Endothelial cell (in vitro differentiated cells): ENCODE measurements at regions not wholly inside any gene's neighbourhood (a gene's known extent, or its start where the extent isn't known, plus 50 kb on each side); places are given as distances from the start of the nearest gene placed in this dataset.
A peak's percentile ranks its signal among the peaks of the same experiment; 100 is the strongest.

Source experiments
- DNase-seq: peaks from one replicate; pipeline ENCODE4 v3.0.0; 2021; ENCODE audit warnings: low spot score
- H3K27ac Mint-ChIP-seq: one replicate; pipeline ENCODE4 v1.8.0; 2021; ENCODE audit warnings: mixed read lengths, inconsistent platforms; ENCODE audit not compliant: unreplicated experiment
- H3K27me3 Mint-ChIP-seq: one replicate; pipeline ENCODE4 v1.8.0; 2021; ENCODE audit warnings: mild to moderate bottlenecking, moderate library complexity, mixed read lengths, inconsistent platforms; ENCODE audit not compliant: unreplicated experiment
- H3K36me3 Mint-ChIP-seq: one replicate; pipeline ENCODE4 v1.8.0; 2021; ENCODE audit warnings: mild to moderate bottlenecking, low read depth, mixed read lengths, inconsistent platforms; ENCODE audit not compliant: unreplicated experiment
- H3K4me1 Mint-ChIP-seq: one replicate; pipeline ENCODE4 v1.8.0; 2021; ENCODE audit warnings: mild to moderate bottlenecking, mixed read lengths, inconsistent platforms; ENCODE audit not compliant: unreplicated experiment
- H3K4me3 Mint-ChIP-seq: one replicate; pipeline ENCODE4 v1.8.0; 2021; ENCODE audit warnings: mild to moderate bottlenecking, mixed read lengths, inconsistent platforms; ENCODE audit not compliant: unreplicated experiment
- H3K9me3 Mint-ChIP-seq: one replicate; pipeline ENCODE4 v1.8.0; 2021; ENCODE audit warnings: mixed read lengths, inconsistent platforms; ENCODE audit not compliant: unreplicated experiment
- CTCF ChIP-seq: fragments of 200-600 bp; sonication (generic); IDR thresholded peaks from one replicate; pipeline ENCODE4 v1.5.0; 2021; ENCODE audit warnings: antibody characterized with exemption; ENCODE audit not compliant: unreplicated experiment

DNA sequence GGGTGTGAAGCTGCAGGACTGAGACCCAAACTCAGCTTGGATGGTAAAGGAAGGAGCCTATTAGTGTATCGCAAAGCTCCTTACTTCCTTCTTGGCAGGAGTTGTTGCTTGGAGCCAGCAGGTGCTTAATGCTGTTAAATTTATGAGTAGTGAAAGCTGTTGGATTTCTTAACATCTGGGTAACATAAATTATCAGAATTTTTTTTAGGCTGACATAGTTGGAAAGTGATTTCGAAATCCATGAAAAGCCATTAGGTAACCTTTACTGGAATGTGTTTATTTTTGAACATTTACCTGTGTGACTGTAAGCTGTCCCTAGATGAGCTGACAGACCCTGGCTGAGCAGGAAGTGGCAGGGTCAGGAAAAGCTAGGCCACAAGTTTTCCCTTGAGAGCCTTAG lies 470.4 kb upstream of the SLC35B3 start:
- Mint-ChIP-seq H3K4me3 (no peak overlapping the region), H3K27ac (no peak overlapping the region), H3K27me3 (no peaks in the 10 kb centered on the region), H3K36me3 (no peaks in the 10 kb centered on the region), H3K4me1 (peaks cover 2% of the 10 kb centered on the region), H3K9me3 (no peaks in the 10 kb centered on the region)
- no peak for TF ChIP-seq CTCF
- no peak for DNase-seq

DNA sequence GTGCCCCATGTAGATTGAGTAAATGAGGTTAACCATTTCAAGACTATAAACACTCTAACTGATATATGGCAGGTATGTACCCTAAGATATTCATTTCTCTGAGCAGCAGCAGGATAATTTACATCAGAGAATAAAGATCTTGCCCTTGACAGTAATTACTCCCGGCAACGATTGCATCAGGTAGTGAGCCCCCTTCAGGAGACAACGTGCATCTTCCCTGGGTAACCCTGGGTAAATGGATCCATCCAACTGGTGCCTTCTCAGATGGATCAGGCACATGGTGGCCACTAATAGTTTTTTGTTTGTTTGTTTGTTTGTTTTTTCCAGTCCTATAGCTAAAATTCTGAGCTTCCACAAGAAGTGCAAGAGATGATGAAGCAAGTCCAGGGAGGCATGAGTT lies 469.4 kb upstream of the SLC35B3 start:
- peak; percentile 35 for TF ChIP-seq CTCF
- Mint-ChIP-seq H3K4me1 (peaks cover 2% of the 10 kb centered on the region), H3K4me3 (no peak overlapping the region), H3K27me3 (no peaks in the 10 kb centered on the region), H3K27ac (no peak overlapping the region), H3K36me3 (no peaks in the 10 kb centered on the region), H3K9me3 (no peaks in the 10 kb centered on the region)
- DNase-seq = no peak

DNA sequence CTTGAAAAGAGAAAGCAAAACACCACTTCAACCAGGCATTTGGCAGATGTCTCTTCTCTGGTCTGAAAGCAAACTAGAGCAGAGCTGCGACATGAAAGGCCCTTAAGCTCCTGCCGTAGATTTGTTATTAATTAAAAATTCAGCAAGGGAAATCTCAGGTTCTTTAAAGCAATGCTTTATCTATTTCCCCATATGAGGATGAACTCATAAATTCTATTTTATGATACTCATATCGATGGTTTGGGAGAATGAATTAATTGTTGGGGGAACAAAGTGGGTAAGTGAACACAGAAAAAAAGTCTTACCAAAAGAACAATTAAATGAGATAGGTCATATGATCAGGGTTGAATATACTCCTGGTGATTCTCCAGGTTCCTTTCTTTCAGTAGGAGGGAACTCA lies 464.7 kb upstream of the SLC35B3 start:
- DNase-seq = no peak
- H3K4me3 Mint-ChIP-seq = no peak overlapping the region
- no peak overlapping the region for H3K27ac Mint-ChIP-seq
- no peak for TF ChIP-seq CTCF
- H3K9me3 Mint-ChIP-seq = no peaks in the 10 kb centered on the region
- H3K4me1 Mint-ChIP-seq = peaks cover 2% of the 10 kb centered on the region
- H3K27me3 Mint-ChIP-seq = no peaks in the 10 kb centered on the region
- H3K36me3 Mint-ChIP-seq = no peaks in the 10 kb centered on the region

DNA sequence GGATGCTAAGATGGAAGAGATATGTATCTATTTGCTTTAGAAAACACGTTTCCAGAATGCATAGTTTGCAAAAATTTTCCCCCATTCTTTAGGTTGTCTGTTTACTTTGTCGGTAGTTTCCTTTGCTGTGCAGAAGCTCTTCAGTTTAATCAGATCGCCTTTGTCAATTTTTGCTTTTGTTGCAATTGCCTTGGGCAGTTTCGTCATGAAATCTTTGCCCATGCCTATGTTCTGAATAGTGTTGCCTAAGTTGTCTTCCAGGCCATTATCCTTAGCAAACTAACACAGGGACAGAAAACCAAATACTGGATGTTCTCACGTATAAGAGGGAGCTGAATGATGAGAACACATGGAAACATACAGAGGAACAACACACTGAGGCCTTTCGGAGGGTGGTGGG lies 454.2 kb upstream of the SLC35B3 start:
- Mint-ChIP-seq H3K27ac (no peak overlapping the region), H3K9me3 (no peaks in the 10 kb centered on the region), H3K4me3 (no peak overlapping the region), H3K4me1 (no peaks in the 10 kb centered on the region), H3K27me3 (no peaks in the 10 kb centered on the region), H3K36me3 (no peaks in the 10 kb centered on the region)
- DNase-seq = no peak
- no peak for TF ChIP-seq CTCF

DNA sequence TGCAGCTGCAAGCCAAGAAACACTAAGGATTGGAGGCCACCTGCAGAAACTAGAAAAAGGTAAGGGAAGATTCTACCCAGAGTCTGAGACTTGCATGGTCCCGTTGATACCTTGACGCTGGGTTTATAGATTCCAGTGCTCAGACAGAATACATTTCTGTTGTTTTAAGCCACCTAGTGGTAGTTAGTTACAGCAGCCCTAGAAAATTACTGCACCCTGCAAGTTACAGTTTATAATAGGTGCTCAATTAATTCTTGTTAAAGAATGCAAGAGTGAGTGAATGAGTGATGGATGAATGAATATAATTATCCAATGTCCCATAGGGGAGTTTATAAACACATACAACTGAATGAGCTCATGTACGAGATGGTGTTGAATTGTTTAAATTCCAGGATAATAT lies 453.1 kb upstream of the SLC35B3 start:
- DNase-seq = no peak
- no peak overlapping the region for H3K4me3 Mint-ChIP-seq
- H3K9me3 Mint-ChIP-seq = no peaks in the 10 kb centered on the region
- peak; percentile 59 for TF ChIP-seq CTCF
- no peaks in the 10 kb centered on the region for H3K36me3 Mint-ChIP-seq
- no peak overlapping the region for H3K27ac Mint-ChIP-seq
- H3K4me1 Mint-ChIP-seq = no peaks in the 10 kb centered on the region
- H3K27me3 Mint-ChIP-seq = no peaks in the 10 kb centered on the region
